ENCODE measurements at regions not wholly inside any gene's neighbourhood (a gene's known extent, or its start where the extent isn't known, plus 50 kb on each side); places are given as distances from the start of the nearest gene placed in this dataset.
"Not testable (repeated sequence)": the region's sequence is repeated elsewhere in the genome, so short reads cannot be mapped to it uniquely, and the experiment has no call there.

GRCh38 chr2:77725045-77725444 is 202.9 kb upstream of the LRRTM4 start:
- no peak for DNase-seq

DNA sequence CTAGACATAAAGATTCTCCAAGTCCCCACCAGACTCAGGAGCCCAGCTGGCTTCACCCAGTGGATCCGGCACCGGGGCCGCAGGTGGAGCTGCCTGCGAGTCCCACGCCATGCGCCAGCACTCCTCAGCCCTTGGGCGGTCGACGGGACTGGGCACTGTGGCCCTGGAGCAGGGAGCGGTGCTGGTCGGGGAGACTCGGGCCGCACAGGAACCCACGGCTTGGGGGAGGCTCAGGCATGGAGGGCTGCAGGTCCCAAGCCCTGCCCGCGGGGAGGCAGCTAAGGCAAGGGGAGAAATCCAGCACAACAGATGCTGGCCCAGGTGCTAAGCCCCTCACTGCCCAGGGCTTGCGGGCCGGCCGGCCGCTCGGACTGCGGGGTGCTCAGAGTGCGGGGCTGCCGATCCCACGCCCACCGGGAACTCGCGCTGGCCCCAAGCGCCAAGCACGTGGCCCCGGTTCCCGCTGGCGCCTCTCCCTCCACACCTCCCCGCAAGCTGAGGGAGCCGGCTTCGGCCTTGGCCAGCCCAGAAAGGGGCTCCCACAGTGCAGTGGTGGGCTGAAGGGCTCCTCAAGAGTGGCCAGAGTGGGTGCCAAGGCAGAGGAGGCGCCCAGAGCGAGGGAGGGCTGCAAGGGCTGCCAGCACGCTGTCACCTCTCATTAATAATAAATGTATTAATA is 212.6 kb upstream of the LRRTM4 start:
- not testable (repeated sequence) for DNase-seq

DNA sequence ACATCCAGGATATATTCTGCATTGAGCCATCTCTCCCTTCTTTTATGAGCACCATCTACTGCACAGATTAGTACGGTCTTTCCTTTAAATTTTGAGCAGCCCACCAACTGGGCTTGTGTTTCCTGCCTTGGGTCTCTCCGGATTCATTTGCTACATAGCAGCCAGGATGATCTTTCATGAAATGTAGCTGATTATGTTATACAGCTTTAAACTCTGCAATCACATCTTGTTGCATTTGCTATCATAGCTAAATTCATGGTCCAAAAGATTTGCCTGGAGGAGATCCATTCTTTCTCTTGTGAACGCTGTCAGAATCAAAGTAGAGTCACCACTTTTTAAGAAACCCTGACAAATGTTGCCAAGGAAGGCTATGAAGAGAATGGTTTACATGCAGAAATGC is 215.1 kb upstream of the LRRTM4 start:
- DNase-seq, result no peak

- no peak for DNase-seq
These were observed 224.6 kb upstream of the LRRTM4 start for GRCh38 chr2:77746780-77747179.

DNA sequence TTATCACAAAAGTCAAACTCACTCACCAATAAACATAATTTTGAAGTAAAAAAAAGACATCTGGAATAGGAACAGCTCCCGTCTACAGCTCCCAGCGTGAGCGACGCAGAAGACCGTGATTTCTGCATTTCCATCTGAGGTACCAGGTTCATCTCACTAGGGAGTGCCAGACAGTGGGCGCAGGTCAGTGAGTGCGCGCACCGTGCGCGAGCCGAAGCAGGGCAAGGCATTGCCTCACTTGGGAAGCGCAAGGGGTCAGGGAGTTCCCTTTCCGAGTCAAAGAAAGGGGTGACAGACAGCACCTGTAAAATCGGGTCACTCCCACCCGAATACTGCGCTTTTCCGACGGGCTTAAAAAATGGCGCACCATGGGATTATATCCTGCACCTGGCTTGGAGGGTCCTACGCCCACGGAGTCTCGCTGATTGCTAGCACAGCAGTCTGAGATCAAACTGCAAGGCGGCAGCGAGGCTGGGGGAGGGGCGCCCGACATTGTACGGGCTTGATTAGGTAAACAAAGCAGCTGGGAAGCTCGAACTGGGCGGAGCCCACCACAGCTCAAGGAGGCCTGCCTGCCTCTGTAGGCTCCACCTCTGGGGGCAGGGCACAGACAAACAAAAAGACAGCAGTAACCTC is 231.7 kb upstream of the LRRTM4 start:
- not testable (repeated sequence) for DNase-seq

- no peak for DNase-seq
These were observed 245.4 kb upstream of the LRRTM4 start for GRCh38 chr2:77767388-77768076.

GRCh38 chr2:77768508-77768907 is 246.3 kb upstream of the LRRTM4 start:
- no peak for DNase-seq

- no peak for DNase-seq
These were observed 256.7 kb upstream of the LRRTM4 start for GRCh38 chr2:77778917-77779316.

DNA sequence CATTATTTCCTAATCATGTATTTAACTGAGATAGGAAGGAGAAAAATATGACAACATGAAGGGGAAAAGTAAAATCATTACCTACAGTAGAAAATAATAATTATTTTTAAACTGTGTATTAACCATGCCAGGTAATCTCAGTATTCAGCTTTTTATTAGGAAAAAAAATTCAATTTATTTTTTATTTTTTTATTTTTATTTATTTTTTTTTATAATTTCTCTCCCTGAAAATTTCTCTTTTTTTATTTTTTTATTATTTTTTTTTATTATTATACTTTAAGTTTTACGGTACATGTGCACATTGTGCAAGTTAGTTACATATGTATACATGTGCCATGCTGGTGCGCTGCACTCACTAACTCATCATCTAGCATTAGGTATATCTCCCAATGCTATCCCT is 271.3 kb upstream of the LRRTM4 start:
- not testable (repeated sequence) for DNase-seq

GRCh38 chr2:77796397-77796796 is 274.2 kb upstream of the LRRTM4 start:
- DNase-seq, result no peak

- no peak for DNase-seq
These were observed 274.9 kb upstream of the LRRTM4 start for GRCh38 chr2:77797088-77797487.

- DNase-seq, result no peak
These were observed 278.2 kb upstream of the LRRTM4 start for GRCh38 chr2:77800410-77800809.

GRCh38 chr2:77807531-77808215 is 285.5 kb upstream of the LRRTM4 start:
- no peak for DNase-seq

- DNase-seq, result no peak
These were observed 286.4 kb upstream of the LRRTM4 start for GRCh38 chr2:77808599-77808998.

DNA sequence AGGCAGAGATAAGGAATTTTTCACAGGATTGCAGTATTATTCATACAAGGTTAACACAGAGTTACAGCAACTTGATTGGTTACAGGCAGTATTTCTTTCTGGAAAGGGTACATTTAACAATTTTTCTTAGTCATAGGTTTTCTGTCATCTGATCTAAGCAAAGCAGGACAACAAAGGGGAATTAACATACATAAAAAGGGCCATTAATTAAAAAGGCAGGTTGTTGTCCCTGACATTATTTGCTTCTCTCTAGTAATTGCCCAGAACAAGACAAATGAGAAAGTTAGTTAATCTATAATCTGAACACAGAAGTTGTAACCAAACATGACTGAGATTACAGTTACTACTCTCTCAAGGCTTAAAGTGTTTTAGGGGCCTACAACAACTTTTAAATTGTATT is 291.4 kb upstream of the LRRTM4 start:
- no peak for DNase-seq

- no peak for DNase-seq
These were observed 294.4 kb upstream of the LRRTM4 start for GRCh38 chr2:77816618-77817017.

- DNase-seq, result no peak
These were observed 296.0 kb upstream of the LRRTM4 start for GRCh38 chr2:77818186-77818585.

- DNase-seq, result no peak
These were observed 300.9 kb upstream of the LRRTM4 start for GRCh38 chr2:77823028-77823427.

DNA sequence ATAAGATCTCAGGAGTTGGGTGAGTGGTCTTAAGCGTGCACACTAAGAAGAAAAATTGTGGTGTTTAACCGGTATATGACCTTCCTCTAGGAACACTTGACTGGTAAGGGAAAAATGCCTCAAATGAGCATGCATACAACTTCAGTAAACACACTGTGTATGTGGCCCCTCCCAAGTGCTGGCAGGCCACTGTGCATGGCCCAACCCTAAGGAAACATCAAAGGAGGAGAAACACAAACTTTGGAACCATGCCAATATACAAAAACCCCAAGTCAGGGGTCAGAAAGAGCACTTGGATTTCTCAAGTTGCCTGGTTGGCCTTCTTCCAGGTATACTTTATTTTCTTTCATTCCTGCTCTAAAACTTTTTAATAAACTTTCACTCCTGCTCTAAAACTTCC is 308.9 kb upstream of the LRRTM4 start:
- no peak for DNase-seq

DNA sequence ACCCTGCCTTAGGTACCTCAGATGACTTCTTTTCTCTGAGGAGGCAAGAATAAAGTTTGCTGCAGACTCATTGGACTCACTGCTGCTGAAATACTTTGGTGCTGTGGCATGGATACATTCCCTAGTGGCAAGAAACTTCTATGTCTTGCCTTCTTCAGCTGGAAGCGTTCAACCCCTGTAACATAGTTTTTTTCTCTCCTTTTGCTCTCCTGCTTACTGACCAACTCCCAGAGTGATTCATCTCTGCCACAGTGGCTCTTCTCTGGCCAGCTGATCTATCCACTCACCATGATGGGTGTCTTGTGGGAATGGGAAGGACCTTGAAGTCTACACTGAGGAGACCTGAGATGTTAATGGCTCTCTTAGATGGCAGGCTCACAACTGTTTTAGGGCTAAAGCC is 309.3 kb upstream of the LRRTM4 start:
- no peak for DNase-seq

- no peak for DNase-seq
These were observed 309.7 kb upstream of the LRRTM4 start for GRCh38 chr2:77831898-77832297.

- DNase-seq, result no peak
These were observed 312.3 kb upstream of the LRRTM4 start for GRCh38 chr2:77834360-77835002.

- no peak for DNase-seq
These were observed 316.3 kb upstream of the LRRTM4 start for GRCh38 chr2:77838441-77838840.

Measured in NCI-H2029 treated with DMSO at 0.1 percent for 48 hours (cell line).